ENCODE measurements at regions not wholly inside any gene's neighbourhood (a gene's known extent, or its start where the extent isn't known, plus 50 kb on each side); places are given as distances from the start of the nearest gene placed in this dataset.
"Not testable (repeated sequence)": the region's sequence is repeated elsewhere in the genome, so short reads cannot be mapped to it uniquely, and the experiment has no call there.

DNA sequence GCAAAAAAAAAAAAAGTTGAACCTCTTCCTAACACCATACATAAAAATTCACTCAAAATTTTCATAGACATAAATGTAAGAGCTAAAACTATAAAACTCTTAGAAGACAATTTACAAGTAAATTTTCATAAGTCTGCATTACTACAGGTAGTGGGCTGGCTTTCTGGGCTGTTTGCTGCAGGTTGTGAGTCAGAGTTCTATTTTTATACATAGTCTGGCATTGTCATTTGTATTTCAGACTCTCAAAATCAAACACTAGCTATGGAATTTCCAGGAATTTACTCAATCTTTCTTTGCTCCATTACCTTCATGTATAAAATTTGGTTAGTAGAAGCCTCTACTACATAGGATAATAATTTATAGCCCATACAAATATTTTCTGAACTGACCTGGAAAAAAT lies 227.2 kb downstream of the COX18 start:
- DNase-seq, result peak; percentile 22
- H3K4me3 ChIP-seq (ENCODE audit: low read depth, low read length), result no peak overlapping the region
- no peak overlapping the region for H3K27ac ChIP-seq
- H3K27me3 ChIP-seq (replicated peaks), result no peaks in the 10 kb centered on the region
- in situ Hi-C loops (cut with HindIII; ENCODE audit: low pct_ligation_motif_present, low sequenced_read_pairs), result no loop called here
- no peaks in the 10 kb centered on the region for H3K36me3 ChIP-seq (replicated peaks)
- TF ChIP-seq, protein P1, sequence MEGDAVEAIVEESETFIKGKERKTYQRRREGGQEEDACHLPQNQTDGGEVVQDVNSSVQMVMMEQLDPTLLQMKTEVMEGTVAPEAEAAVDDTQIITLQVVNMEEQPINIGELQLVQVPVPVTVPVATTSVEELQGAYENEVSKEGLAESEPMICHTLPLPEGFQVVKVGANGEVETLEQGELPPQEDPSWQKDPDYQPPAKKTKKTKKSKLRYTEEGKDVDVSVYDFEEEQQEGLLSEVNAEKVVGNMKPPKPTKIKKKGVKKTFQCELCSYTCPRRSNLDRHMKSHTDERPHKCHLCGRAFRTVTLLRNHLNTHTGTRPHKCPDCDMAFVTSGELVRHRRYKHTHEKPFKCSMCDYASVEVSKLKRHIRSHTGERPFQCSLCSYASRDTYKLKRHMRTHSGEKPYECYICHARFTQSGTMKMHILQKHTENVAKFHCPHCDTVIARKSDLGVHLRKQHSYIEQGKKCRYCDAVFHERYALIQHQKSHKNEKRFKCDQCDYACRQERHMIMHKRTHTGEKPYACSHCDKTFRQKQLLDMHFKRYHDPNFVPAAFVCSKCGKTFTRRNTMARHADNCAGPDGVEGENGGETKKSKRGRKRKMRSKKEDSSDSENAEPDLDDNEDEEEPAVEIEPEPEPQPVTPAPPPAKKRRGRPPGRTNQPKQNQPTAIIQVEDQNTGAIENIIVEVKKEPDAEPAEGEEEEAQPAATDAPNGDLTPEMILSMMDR (IDR thresholded peaks at IDR 0.05; ENCODE audit: low read depth, low read length, missing control alignments), result no peak

DNA sequence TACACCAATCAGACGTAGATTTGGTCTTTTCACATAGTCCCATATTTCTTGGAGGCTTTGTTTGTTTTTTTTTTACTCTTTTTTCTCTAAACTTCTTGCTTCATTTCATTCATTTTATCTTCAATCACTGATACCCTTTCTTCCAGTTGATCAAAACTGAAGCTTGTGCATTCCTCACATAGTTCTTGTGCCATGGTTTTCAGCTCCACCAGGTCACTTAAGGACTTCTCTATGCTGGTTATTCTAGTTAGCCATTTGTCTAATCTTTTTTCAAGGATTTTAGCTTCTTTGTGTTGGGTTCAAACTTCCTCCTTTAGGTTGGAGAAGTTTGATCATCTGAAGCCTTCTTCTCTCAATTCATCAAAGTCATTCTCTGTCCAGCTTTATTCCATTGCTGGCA lies 229.3 kb downstream of the COX18 start:
- H3K27ac ChIP-seq; in situ Hi-C loops (cut with HindIII; ENCODE audit: low pct_ligation_motif_present, low sequenced_read_pairs); H3K36me3 ChIP-seq (replicated peaks); H3K27me3 ChIP-seq (replicated peaks); H3K4me3 ChIP-seq (ENCODE audit: low read depth, low read length); DNase-seq: not testable (repeated sequence)

DNA sequence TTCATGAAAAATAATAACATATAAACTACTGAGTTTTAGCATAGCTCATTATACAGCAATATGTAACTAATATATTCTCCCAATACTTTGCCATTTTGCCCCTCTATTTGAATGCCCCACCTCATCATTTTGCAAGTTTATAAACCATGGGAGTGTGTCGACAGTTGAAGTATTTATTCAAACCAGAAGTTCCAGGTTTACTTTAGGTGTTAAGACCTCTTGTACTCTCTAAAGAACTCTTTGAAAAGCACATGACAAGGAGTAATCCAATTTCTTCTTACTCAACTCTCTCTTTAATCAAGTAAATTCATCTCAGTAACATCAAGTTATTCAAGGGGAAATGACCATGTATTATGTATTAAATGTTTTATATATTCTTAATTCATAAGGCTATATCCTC lies 240.7 kb downstream of the COX18 start:
- Histone ChIP-seq H3K36me3 (replicated peaks) (no peaks in the 10 kb centered on the region), H3K27ac (no peak overlapping the region), H3K4me3 (ENCODE audit: low read depth, low read length) (no peak overlapping the region), H3K27me3 (replicated peaks) (no peaks in the 10 kb centered on the region)
- TF ChIP-seq, protein P1 (IDR thresholded peaks at IDR 0.05; ENCODE audit: low read depth, low read length, missing control alignments), result no peak
- DNase-seq, result no peak
- in situ Hi-C loops (cut with HindIII; ENCODE audit: low pct_ligation_motif_present, low sequenced_read_pairs), result no loop called here

DNA sequence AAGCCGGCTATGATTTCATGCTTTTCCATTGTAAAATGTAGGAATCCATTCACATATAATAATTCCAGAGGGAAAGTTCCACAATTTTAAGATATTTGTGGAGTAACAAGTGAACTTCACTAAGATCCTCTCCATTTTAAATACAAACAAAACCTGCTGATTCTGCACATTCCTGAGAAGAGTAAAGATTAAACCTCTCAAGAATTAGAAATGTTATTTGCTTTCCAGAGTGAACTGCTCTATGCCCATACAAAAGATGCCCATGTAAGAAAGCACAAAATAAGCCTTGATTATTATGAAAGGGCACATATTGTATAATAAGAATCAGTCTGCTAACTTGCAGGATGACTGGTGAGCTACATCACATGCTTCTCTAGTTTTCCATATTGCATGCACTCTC lies 241.5 kb downstream of the COX18 start:
- H3K4me3 ChIP-seq (ENCODE audit: low read depth, low read length), result no peak overlapping the region
- no peaks in the 10 kb centered on the region for H3K27me3 ChIP-seq (replicated peaks)
- TF ChIP-seq, protein P1 (IDR thresholded peaks at IDR 0.05; ENCODE audit: low read depth, low read length, missing control alignments), result no peak
- no peak for DNase-seq
- no peaks in the 10 kb centered on the region for H3K36me3 ChIP-seq (replicated peaks)
- no peak overlapping the region for H3K27ac ChIP-seq
- in situ Hi-C loops (cut with HindIII; ENCODE audit: low pct_ligation_motif_present, low sequenced_read_pairs), result no loop called here

DNA sequence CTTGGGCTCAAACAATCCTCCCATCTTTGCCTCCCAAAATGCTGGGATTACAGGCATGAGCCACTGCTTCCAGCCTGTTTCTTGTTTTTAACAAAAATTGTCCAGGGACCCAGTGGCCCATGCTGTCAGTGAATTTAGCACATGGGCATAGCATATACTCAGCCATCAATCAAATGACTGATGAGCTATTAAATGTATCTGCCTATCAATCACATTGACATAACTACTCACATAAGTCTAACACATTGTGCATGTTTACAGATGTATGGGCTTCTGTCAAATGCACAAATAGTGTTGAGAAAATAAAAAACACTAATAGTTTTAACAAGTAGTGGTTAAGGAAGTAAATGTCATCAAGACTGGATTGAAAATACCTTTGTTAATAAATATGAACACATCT lies 249.4 kb downstream of the COX18 start:
- DNase-seq, result no peak
- in situ Hi-C loops (cut with HindIII; ENCODE audit: low pct_ligation_motif_present, low sequenced_read_pairs), result no loop called here
- TF ChIP-seq, protein P1 (IDR thresholded peaks at IDR 0.05; ENCODE audit: low read depth, low read length, missing control alignments), result no peak
- Histone ChIP-seq H3K36me3 (replicated peaks) (no peaks in the 10 kb centered on the region), H3K4me3 (ENCODE audit: low read depth, low read length) (no peak overlapping the region), H3K27me3 (replicated peaks) (no peaks in the 10 kb centered on the region), H3K27ac (no peak overlapping the region)

DNA sequence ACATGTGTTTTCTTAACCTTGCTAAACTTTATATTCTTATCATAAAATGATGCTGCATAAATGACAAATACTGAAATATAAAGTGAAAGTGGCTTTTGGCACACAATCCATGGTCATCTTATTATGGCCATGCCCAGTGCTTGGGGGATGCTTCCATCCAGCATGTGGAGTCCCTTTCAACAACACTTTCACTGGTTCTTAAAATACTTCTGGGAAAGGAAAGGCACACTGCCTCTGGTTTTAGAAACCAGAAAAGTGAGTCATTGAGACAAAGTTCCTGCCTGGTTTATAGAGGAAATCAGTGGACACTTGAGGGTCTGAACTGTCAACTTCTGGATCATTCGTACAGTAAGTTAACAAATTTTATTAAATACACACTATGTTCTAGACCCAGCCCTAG lies 248.0 kb upstream of the ADAMTS3 start:
- Histone ChIP-seq H3K27ac (peak overlapping the region; percentile 63), H3K4me3 (ENCODE audit: low read depth, low read length) (no peak overlapping the region), H3K27me3 (replicated peaks) (no peaks in the 10 kb centered on the region), H3K36me3 (replicated peaks) (no peaks in the 10 kb centered on the region)
- peak; percentile 64 for DNase-seq
- TF ChIP-seq, protein P1 (IDR thresholded peaks at IDR 0.05; ENCODE audit: low read depth, low read length, missing control alignments), result no peak
- in situ Hi-C loops (cut with HindIII; ENCODE audit: low pct_ligation_motif_present, low sequenced_read_pairs), result no loop called here
